ENCODE measurements at regions not wholly inside any gene's neighbourhood (a gene's known extent, or its start where the extent isn't known, plus 50 kb on each side); places are given as distances from the start of the nearest gene placed in this dataset.
"Not testable (repeated sequence)": the region's sequence is repeated elsewhere in the genome, so short reads cannot be mapped to it uniquely, and the experiment has no call there.

GRCh38 chr20:28562510-28562898 lies 2695.0 kb upstream of the DEFB115 start:
- no peak for DNase-seq

- not testable (repeated sequence) for DNase-seq
Observed at GRCh38 chr20:28562899-28563521, 2694.5 kb upstream of the DEFB115 start.

GRCh38 chr20:28564024-28564423 lies 2693.4 kb upstream of the DEFB115 start:
- not testable (repeated sequence) for DNase-seq

- DNase-seq: not testable (repeated sequence)
Observed at GRCh38 chr20:28564688-28565463, 2692.6 kb upstream of the DEFB115 start.

GRCh38 chr20:28575991-28576390 lies 2681.5 kb upstream of the DEFB115 start:
- not testable (repeated sequence) for DNase-seq

GRCh38 chr20:28591680-28592079 lies 2665.8 kb upstream of the DEFB115 start:
- DNase-seq: not testable (repeated sequence)

- DNase-seq: not testable (repeated sequence)
Observed at GRCh38 chr20:28593383-28593782, 2664.1 kb upstream of the DEFB115 start.

GRCh38 chr20:28594476-28594875 lies 2663.0 kb upstream of the DEFB115 start:
- not testable (repeated sequence) for DNase-seq

- DNase-seq: not testable (repeated sequence)
Observed at GRCh38 chr20:28602006-28602402, 2655.5 kb upstream of the DEFB115 start.

- DNase-seq: peak; percentile 71 to 79
Observed at GRCh38 chr20:28602403-28603217, 2654.9 kb upstream of the DEFB115 start.

- not testable (repeated sequence) for DNase-seq
Observed at GRCh38 chr20:28603218-28603577, 2654.3 kb upstream of the DEFB115 start.

GRCh38 chr20:28616354-28616753 lies 2641.1 kb upstream of the DEFB115 start:
- DNase-seq: no peak

GRCh38 chr20:28619956-28620651 lies 2637.4 kb upstream of the DEFB115 start:
- not testable (repeated sequence) for DNase-seq

- not testable (repeated sequence) for DNase-seq
Observed at GRCh38 chr20:28625112-28625511, 2632.4 kb upstream of the DEFB115 start.

- DNase-seq: not testable (repeated sequence)
Observed at GRCh38 chr20:28640831-28641230, 2616.6 kb upstream of the DEFB115 start.

Data from stimulated activated CD4-positive, alpha-beta T cell treated with anti-CD3 and anti-CD28 coated beads, Interleukin-4, amount 100 ng/mL, for 4 hours (primary cell).